Skeletal muscle tissue (tissue), 3 donors: ENCODE measurements at regions not wholly inside any gene's neighbourhood (a gene's known extent, or its start where the extent isn't known, plus 50 kb on each side); places are given as distances from the start of the nearest gene placed in this dataset.

ENCODE experiments used
- H3K27ac ChIP-seq: one replicate; pipeline ENCODE4 v1.7.0; 2013; ENCODE audit warnings: mild to moderate bottlenecking, low read depth, low read length, inconsistent platforms
- H3K27me3 ChIP-seq, 3 donors: one replicate each; pipeline ENCODE4 v1.7.0; 2013; ENCODE audit warnings: low read length in 3 of 3; ENCODE audit not compliant: control insufficient read depth in 3 of 3, insufficient read depth in 3 of 3
- H3K36me3 ChIP-seq, 3 donors: one replicate each; pipeline ENCODE4 v1.7.0; 2013; ENCODE audit warnings: low read length in 3 of 3; ENCODE audit not compliant: control insufficient read depth in 3 of 3, insufficient read depth in 3 of 3
- H3K4me1 ChIP-seq, 3 donors: one replicate each; pipeline ENCODE4 v1.7.0; 2013; ENCODE audit warnings: low read length in 3 of 3, mild to moderate bottlenecking in 3 of 3; ENCODE audit not compliant: control insufficient read depth in 3 of 3, insufficient read depth in 3 of 3
- H3K4me3 ChIP-seq, 3 donors: one replicate each; pipeline ENCODE4 v1.7.0; 2013; ENCODE audit warnings: low read length in 3 of 3
- H3K9ac ChIP-seq, 3 donors: one replicate each; pipeline ENCODE4 v1.7.0; 2013; ENCODE audit warnings: low read length in 3 of 3, mild to moderate bottlenecking in 3 of 3, moderate library complexity in 2 of 3, low read depth in 1 of 3
- H3K9me3 ChIP-seq, 3 donors: one replicate each; pipeline ENCODE4 v1.7.0; 2013; ENCODE audit warnings: low read length in 3 of 3; ENCODE audit not compliant: control insufficient read depth in 3 of 3
- donor health status: Osteomylitis.

DNA sequence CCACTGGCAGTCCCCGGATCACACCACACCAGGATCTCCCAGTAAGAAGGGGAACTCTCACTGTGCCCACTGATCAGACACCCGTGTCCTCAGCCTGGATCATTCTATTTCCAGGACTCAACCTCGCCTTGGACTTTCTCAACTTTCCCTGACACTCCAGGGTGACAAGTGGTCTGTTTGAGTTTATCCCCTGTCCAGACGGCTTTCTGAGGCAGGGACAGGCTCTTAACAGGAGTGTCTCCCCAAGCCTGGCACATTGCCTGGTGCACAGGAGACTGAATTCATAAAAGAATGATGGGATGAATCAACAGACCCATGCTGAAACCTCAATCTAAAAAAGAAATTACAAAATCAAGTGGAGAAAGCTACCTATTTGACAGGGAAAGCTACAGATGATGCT lies 606.6 kb downstream of the EFNB2 start:
- no peak overlapping the region for H3K27ac ChIP-seq
- no peak overlapping the region for H3K4me3 ChIP-seq
- no peaks in the 10 kb centered on the region for H3K4me1 ChIP-seq
- H3K9ac ChIP-seq: no peak overlapping the region
- H3K9me3 ChIP-seq: no peaks in the 10 kb centered on the region
- no peaks in the 10 kb centered on the region for H3K36me3 ChIP-seq
- H3K27me3 ChIP-seq: no peaks in the 10 kb centered on the region

DNA sequence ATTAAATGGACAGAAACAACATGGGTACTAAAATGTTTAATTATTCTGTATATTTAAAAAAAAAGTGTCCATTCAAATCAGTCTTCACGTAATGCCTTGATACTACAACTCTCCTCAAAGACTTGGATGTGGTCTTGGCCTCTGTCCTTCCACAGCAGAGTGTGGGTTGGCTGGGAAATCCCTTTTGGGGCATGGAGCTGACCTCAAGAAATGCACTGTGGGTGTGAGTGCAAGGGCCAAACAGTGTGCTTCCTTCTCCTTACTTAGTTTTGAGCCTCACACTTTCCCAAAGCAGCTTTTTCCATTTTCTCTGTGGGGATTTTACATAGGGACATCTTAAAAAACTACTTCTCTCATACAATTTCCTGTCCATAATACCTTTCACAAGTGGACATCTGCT lies 607.4 kb downstream of the EFNB2 start:
- H3K4me3 ChIP-seq: no peak overlapping the region
- no peaks in the 10 kb centered on the region for H3K27me3 ChIP-seq
- H3K9me3 ChIP-seq: no peaks in the 10 kb centered on the region
- no peaks in the 10 kb centered on the region for H3K4me1 ChIP-seq
- no peak overlapping the region for H3K9ac ChIP-seq
- H3K36me3 ChIP-seq: no peaks in the 10 kb centered on the region
- H3K27ac ChIP-seq: no peak overlapping the region

DNA sequence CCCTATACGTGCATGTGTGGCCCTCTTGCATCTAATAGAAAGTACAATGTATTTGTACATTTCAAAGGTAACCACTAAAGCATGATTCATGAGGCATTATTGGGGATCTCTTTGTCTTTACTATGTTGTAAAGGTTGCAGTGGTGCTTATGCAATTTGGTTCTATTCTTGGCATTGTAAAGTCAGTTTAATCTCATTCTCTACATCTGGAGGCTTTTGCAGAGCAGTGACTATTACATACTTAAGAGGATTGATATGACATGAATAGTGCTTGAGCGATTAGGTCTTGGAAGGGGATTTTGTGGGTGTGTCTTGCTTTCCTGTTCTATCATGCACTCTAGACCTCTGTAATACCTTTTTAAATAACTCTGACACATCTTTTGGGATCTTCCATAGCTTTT lies 610.0 kb downstream of the EFNB2 start:
- Histone ChIP-seq H3K9ac (no peak overlapping the region), H3K36me3 (no peaks in the 10 kb centered on the region), H3K4me3 (no peak overlapping the region), H3K4me1 (no peaks in the 10 kb centered on the region), H3K27ac (no peak overlapping the region), H3K27me3 (no peaks in the 10 kb centered on the region), H3K9me3 (no peaks in the 10 kb centered on the region)

DNA sequence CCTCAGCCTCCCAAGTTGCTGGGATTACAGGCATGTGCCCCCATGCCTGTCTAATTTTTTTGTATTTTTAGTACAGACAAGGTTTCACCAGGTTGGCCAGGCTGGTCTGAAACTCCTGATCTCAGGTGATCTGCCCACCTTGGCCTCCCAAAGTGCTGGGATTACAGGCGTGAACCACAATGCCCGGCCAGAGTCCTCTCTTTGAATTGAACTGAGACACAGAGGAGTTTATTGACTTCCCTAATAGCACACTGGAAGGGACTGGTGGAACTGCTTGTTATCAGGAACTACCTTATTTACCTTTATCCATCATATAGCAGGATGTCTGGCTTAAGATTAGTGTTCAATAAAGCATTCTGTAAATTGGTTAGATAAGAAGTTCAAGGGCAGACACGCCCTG lies 613.8 kb downstream of the EFNB2 start:
- H3K9me3 ChIP-seq: no peaks in the 10 kb centered on the region
- no peak overlapping the region for H3K9ac ChIP-seq
- H3K4me1 ChIP-seq: no peaks in the 10 kb centered on the region
- no peaks in the 10 kb centered on the region for H3K27me3 ChIP-seq
- no peak overlapping the region for H3K4me3 ChIP-seq
- no peaks in the 10 kb centered on the region for H3K36me3 ChIP-seq
- no peak overlapping the region for H3K27ac ChIP-seq

DNA sequence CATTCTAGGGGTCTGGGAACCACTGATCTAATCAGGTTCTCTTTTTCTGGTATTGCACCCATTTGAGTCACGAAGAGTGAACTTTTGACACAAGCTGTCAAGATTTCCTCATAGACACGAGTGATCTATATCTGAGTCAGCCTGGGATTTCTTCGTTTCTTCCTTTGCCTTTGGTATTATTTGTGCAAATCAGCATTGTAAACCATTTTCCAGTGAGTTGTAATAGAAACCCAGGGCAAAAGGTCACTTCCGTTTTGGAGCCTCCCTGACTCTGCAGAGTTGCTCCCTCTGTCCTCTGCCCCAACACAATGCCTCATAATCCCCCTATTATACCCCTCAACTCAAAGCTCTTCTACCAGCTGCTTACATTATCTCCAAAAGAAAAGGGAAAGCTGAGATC lies 615.1 kb downstream of the EFNB2 start:
- Histone ChIP-seq H3K9ac (no peak overlapping the region), H3K4me3 (no peak overlapping the region), H3K27ac (no peak overlapping the region), H3K27me3 (no peaks in the 10 kb centered on the region), H3K36me3 (no peaks in the 10 kb centered on the region), H3K4me1 (no peaks in the 10 kb centered on the region), H3K9me3 (no peaks in the 10 kb centered on the region)

DNA sequence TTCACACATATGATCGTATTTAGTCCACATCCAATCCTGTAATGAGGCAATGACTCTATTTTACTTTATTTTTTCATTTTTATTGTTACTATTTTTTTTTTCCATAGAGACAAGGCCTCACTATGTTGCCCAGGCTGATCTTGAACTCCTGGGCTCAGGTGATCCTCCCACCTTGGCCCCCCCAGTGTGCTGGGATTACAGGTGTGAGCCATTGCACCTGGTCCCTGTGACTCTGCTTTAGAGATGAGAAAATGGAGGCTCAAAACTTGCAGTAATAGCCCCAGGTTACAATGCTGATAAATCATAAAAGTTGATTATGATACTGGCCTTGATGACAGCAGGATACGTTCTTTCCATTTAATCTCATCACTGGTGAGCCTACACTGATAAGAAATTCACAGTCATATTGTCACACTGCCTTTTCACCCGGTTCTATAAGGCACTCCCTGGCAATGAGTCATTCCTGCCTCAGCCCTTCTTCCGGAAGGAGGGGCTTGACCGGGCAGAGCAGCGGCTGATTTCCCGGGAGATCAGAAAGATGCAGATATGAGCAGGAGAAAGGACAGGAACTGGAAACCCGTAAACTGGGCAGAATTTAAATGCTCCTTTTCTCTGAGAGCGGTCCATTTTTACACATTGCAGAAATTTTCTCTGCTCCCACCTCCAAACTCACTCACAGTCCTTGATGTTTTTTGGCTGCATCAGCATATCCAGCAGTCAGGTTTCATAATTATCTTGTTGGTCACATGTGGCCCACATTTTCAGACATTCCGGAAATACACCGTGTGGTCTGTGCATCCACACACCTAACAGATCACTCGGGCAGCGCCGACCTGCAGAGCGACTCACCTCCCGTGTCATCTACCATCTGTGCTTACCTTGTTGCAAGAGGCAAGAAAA lies 616.4 kb downstream of the EFNB2 start:
- Histone ChIP-seq H3K27me3 (no peaks in the 10 kb centered on the region), H3K27ac (no peak overlapping the region), H3K9ac (no peak overlapping the region), H3K36me3 (no peaks in the 10 kb centered on the region), H3K4me3 (no peak overlapping the region), H3K9me3 (no peaks in the 10 kb centered on the region), H3K4me1 (no peaks in the 10 kb centered on the region)

DNA sequence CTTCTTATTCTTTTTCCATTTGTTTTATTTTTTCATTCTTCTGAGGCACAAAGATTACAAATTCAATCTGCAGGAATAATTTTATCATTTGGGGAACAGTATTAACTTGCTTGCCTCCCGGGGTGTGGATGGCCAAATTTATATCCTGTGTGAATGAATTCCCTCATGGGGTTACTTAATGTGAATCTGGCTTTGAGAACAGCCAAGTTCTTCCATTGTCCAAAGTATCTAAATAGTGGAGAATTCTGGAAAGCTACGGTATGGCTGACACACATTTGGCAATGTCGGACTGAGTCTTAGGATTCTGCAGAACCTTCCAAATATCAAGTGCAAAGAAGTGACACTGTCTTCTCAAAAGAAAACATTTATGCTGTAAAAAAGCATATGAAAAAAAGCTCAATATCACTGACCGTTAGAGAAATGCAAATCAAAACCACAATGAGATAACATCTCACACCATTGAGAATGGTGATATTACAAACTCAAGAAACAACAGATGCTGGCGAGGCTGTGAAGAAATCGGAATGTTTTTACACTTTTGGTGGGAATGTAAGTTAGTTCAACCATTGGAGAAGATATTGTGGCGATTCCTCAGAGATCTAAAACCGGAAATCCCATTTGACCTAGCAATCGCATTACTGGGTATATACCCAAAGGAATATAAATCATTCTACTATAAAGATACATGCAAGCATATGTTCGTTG lies 620.2 kb downstream of the EFNB2 start:
- H3K27ac ChIP-seq: no peak overlapping the region
- no peaks in the 10 kb centered on the region for H3K9me3 ChIP-seq
- H3K9ac ChIP-seq: no peak overlapping the region
- H3K4me1 ChIP-seq: no peaks in the 10 kb centered on the region
- no peaks in the 10 kb centered on the region for H3K36me3 ChIP-seq
- H3K27me3 ChIP-seq: no peaks in the 10 kb centered on the region
- no peak overlapping the region for H3K4me3 ChIP-seq

DNA sequence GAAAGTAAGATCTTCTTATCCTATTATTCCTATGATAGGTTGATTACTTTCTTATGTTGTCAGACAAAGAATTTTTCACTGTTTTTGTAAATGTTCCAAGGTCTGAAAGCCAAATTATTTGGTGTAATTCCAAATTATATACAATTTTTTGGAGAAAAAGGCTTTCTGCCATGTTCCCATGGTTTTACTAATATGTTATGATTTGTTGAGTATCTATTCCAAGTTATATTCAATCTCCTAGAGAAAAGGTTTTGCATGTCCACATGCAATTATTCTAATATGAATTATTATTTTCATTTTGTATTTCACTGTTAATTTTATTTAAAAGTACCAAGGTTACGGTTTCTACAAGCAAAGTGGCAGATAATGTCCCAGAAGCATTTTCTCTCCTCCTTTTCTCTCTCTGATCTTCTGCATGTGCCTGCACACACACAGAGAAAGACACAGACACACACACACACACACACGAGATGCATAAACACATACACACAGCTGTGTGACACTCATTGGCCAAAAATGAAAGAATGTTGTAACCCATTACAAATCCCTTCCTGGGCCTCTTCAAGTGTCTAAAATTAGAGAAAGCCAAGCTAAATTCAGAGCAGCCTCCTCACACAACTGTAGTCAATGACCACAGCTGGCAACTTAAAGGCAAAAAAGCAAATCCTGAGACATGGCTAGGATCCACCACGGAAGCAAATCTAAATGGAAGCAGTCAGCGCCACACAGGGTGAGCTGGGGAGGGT lies 621.0 kb downstream of the EFNB2 start:
- Histone ChIP-seq H3K27ac (no peak overlapping the region), H3K9ac (no peak overlapping the region), H3K36me3 (no peaks in the 10 kb centered on the region), H3K4me1 (no peaks in the 10 kb centered on the region), H3K27me3 (no peaks in the 10 kb centered on the region), H3K9me3 (no peaks in the 10 kb centered on the region), H3K4me3 (no peak overlapping the region)

DNA sequence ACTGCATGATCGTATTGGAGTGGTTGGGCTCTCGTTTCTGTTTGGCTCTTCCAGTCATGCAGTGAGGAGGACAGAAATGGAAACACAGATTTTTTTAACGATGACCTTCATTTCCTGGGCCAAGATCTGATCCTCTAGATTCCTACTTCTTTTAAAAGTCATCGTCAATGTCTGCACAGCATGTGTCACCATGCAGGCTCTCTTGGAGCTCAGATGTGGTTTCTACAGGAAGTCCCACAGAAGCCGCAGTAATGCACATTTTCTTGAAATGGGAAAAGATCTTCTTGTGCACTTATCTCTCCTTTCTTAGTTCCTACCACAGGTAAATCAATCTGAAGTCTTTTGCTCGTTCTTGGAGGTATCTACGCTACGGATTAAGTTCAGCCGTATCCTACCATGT lies 626.9 kb downstream of the EFNB2 start:
- no peaks in the 10 kb centered on the region for H3K36me3 ChIP-seq
- no peak overlapping the region for H3K9ac ChIP-seq
- H3K4me1 ChIP-seq: no peaks in the 10 kb centered on the region
- H3K9me3 ChIP-seq: no peaks in the 10 kb centered on the region
- no peaks in the 10 kb centered on the region for H3K27me3 ChIP-seq
- no peak overlapping the region for H3K27ac ChIP-seq
- no peak overlapping the region for H3K4me3 ChIP-seq
